Left ventricle myocardium inferior (tissue), 1 donor: ENCODE measurements at regions not wholly inside any gene's neighbourhood (a gene's known extent, or its start where the extent isn't known, plus 50 kb on each side); places are given as distances from the start of the nearest gene placed in this dataset.

ENCODE experiments used
- DNase-seq: peaks from one replicate; pipeline ENCODE4 v3.0.0-alpha.2; 2020
- H3K27ac ChIP-seq: fragments of 200-600 bp; replicated peaks from 2 replicates; pipeline ENCODE4 v1.8.0; 2021
- H3K27me3 ChIP-seq: fragments of 200-600 bp; 2 replicates; pipeline ENCODE4 v1.8.0; 2021; ENCODE audit warnings: low read depth
- H3K36me3 ChIP-seq: fragments of 200-600 bp; 2 replicates; pipeline ENCODE4 v1.8.0; 2021
- H3K4me1 ChIP-seq: fragments of 200-600 bp; 2 replicates; pipeline ENCODE4 v1.8.0; 2021
- H3K4me3 ChIP-seq: fragments of 200-600 bp; 2 replicates; pipeline ENCODE4 v1.8.0; 2021; ENCODE audit warnings: mild to moderate bottlenecking, moderate library complexity
- H3K9me3 ChIP-seq: fragments of 200-600 bp; replicated peaks from 2 replicates; pipeline ENCODE4 v1.8.0; 2021
- CTCF ChIP-seq: fragments of 200-600 bp; IDR thresholded peaks from 2 replicates; pipeline ENCODE4 v1.8.0; 2021; ENCODE audit warnings: antibody characterized with exemption, mild to moderate bottlenecking, borderline replicate concordance
- intact Hi-C: fragments of 100-400 bp; cut with micrococcal nuclease; formaldehyde crosslinking; loops from one replicate; pipeline ENCODE4 v1.11.0; 2022
- donor health status: DM: no; HTN: yes; CAD: no; lungs with severe emphysema.

GRCh38 chr18:39191931-39192330 is 1626.3 kb upstream of the CELF4 start:
- Histone ChIP-seq H3K9me3 (peaks cover 6% of the 10 kb centered on the region), H3K36me3 (no peaks in the 10 kb centered on the region), H3K27ac (no peak overlapping the region), H3K4me3 (no peak overlapping the region), H3K27me3 (no peaks in the 10 kb centered on the region), H3K4me1 (no peaks in the 10 kb centered on the region)
- no peak for DNase-seq
- intact Hi-C loops, result no loop called here
- no peak for TF ChIP-seq CTCF

GRCh38 chr18:39191058-39191457 is 1625.5 kb upstream of the CELF4 start:
- no peak for TF ChIP-seq CTCF
- no peaks in the 10 kb centered on the region for H3K36me3 ChIP-seq

GRCh38 chr18:39190508-39190907 is 1624.9 kb upstream of the CELF4 start:
- H3K4me3 ChIP-seq, result no peak overlapping the region
- no peak for TF ChIP-seq CTCF
- intact Hi-C loops, result no loop called here
- no peaks in the 10 kb centered on the region for H3K27me3 ChIP-seq
- DNase-seq, result no peak
- no peaks in the 10 kb centered on the region for H3K4me1 ChIP-seq
- no peak overlapping the region for H3K27ac ChIP-seq
- no peaks in the 10 kb centered on the region for H3K36me3 ChIP-seq
- H3K9me3 ChIP-seq, result peaks cover 6% of the 10 kb centered on the region

More at GRCh38 chr18:39191058-39191457, 1625.5 kb upstream of the CELF4 start:
- peaks cover 6% of the 10 kb centered on the region for H3K9me3 ChIP-seq
- no peaks in the 10 kb centered on the region for H3K4me1 ChIP-seq
- intact Hi-C loops, result no loop called here
- no peak overlapping the region for H3K27ac ChIP-seq
- H3K4me3 ChIP-seq, result no peak overlapping the region
- no peaks in the 10 kb centered on the region for H3K27me3 ChIP-seq
- DNase-seq, result no peak

GRCh38 chr18:39188278-39188677 is 1622.7 kb upstream of the CELF4 start:
- no peak for DNase-seq
- Histone ChIP-seq H3K36me3 (no peaks in the 10 kb centered on the region), H3K4me1 (no peaks in the 10 kb centered on the region), H3K27me3 (no peaks in the 10 kb centered on the region), H3K9me3 (peaks cover 6% of the 10 kb centered on the region), H3K27ac (no peak overlapping the region), H3K4me3 (no peak overlapping the region)
- TF ChIP-seq CTCF, result no peak
- intact Hi-C loops, result no loop called here

- no peaks in the 10 kb centered on the region for H3K4me1 ChIP-seq
- H3K9me3 ChIP-seq, result no peaks in the 10 kb centered on the region
- H3K27me3 ChIP-seq, result no peaks in the 10 kb centered on the region
- no peaks in the 10 kb centered on the region for H3K36me3 ChIP-seq
- intact Hi-C loops, result no loop called here
- DNase-seq, result no peak
- H3K27ac ChIP-seq, result no peak overlapping the region
- no peak for TF ChIP-seq CTCF
- H3K4me3 ChIP-seq, result no peak overlapping the region
Observed at GRCh38 chr18:39186008-39186407, 1620.4 kb upstream of the CELF4 start.

- Histone ChIP-seq H3K27ac (no peak overlapping the region), H3K36me3 (no peaks in the 10 kb centered on the region), H3K9me3 (no peaks in the 10 kb centered on the region), H3K4me1 (no peaks in the 10 kb centered on the region), H3K27me3 (no peaks in the 10 kb centered on the region), H3K4me3 (no peak overlapping the region)
- TF ChIP-seq CTCF, result no peak
- no peak for DNase-seq
- intact Hi-C loops, result no loop called here
Observed at GRCh38 chr18:39184176-39184575, 1618.6 kb upstream of the CELF4 start.
